ENCODE measurements at regions not wholly inside any gene's neighbourhood (a gene's known extent, or its start where the extent isn't known, plus 50 kb on each side); places are given as distances from the start of the nearest gene placed in this dataset.

- no peak for DNase-seq (ENCODE audit: low read depth in 2 of 2)
Observed at GRCh38 chr3:24933401-24933800, 438.8 kb upstream of the THRB start.

GRCh38 chr3:24936574-24936973 lies 441.9 kb upstream of the THRB start:
- DNase-seq (ENCODE audit: low read depth in 2 of 2): no peak

- DNase-seq (ENCODE audit: low read depth in 2 of 2): no peak
Observed at GRCh38 chr3:24937228-24937627, 442.6 kb upstream of the THRB start.

GRCh38 chr3:24937780-24938179 lies 443.1 kb upstream of the THRB start:
- DNase-seq (ENCODE audit: low read depth in 2 of 2): no peak

GRCh38 chr3:24943961-24944360 lies 449.3 kb upstream of the THRB start:
- no peak for DNase-seq (ENCODE audit: low read depth in 2 of 2)

GRCh38 chr3:24944805-24945520 lies 450.3 kb upstream of the THRB start:
- DNase-seq (ENCODE audit: low read depth in 2 of 2): no peak

GRCh38 chr3:24945563-24945962 lies 450.9 kb upstream of the THRB start:
- DNase-seq (ENCODE audit: low read depth in 2 of 2): no peak

- DNase-seq (ENCODE audit: low read depth in 2 of 2): no peak
Observed at GRCh38 chr3:24947103-24947502, 452.5 kb upstream of the THRB start.

- DNase-seq (ENCODE audit: low read depth in 2 of 2): no peak
Observed at GRCh38 chr3:24951180-24951579, 456.5 kb upstream of the THRB start.

GRCh38 chr3:24952388-24952787 lies 457.7 kb upstream of the THRB start:
- no peak for DNase-seq (ENCODE audit: low read depth in 2 of 2)

GRCh38 chr3:24953060-24953771 lies 458.6 kb upstream of the THRB start:
- no peak for DNase-seq (ENCODE audit: low read depth in 2 of 2)

- DNase-seq (ENCODE audit: low read depth in 2 of 2): no peak
Observed at GRCh38 chr3:24956613-24957012, 462.0 kb upstream of the THRB start.

- DNase-seq (ENCODE audit: low read depth in 2 of 2): no peak
Observed at GRCh38 chr3:24958271-24958670, 463.6 kb upstream of the THRB start.

- DNase-seq (ENCODE audit: low read depth in 2 of 2): no peak
Observed at GRCh38 chr3:24958910-24959447, 464.3 kb upstream of the THRB start.

- peak; percentile 14 to 16 for DNase-seq (ENCODE audit: low read depth in 2 of 2)
Observed at GRCh38 chr3:24963762-24964625, 464.1 kb upstream of the RARB start.

GRCh38 chr3:24965706-24966385 lies 462.2 kb upstream of the RARB start:
- DNase-seq (ENCODE audit: low read depth in 2 of 2): no peak

- DNase-seq (ENCODE audit: low read depth in 2 of 2): no peak
Observed at GRCh38 chr3:24968036-24968435, 460.0 kb upstream of the RARB start.

- no peak for DNase-seq (ENCODE audit: low read depth in 2 of 2)
Observed at GRCh38 chr3:24972491-24972890, 455.6 kb upstream of the RARB start.

- no peak for DNase-seq (ENCODE audit: low read depth in 2 of 2)
Observed at GRCh38 chr3:24981309-24981708, 446.8 kb upstream of the RARB start.

- no peak for DNase-seq (ENCODE audit: low read depth in 2 of 2)
Observed at GRCh38 chr3:24981924-24982323, 446.1 kb upstream of the RARB start.

- no peak for DNase-seq (ENCODE audit: low read depth in 2 of 2)
Observed at GRCh38 chr3:24985668-24986067, 442.4 kb upstream of the RARB start.

- DNase-seq (ENCODE audit: low read depth in 2 of 2): no peak
Observed at GRCh38 chr3:24986612-24987011, 441.5 kb upstream of the RARB start.

Measured in fibroblast of skin of left quadriceps (primary cell).